A549 (cell line): ENCODE measurements at regions not wholly inside any gene's neighbourhood (a gene's known extent, or its start where the extent isn't known, plus 50 kb on each side); places are given as distances from the start of the nearest gene placed in this dataset.

Experiments
- EP300 ChIP-seq, 2 experiments: fragments of >200 bp; sonication (Bioruptor Twin); formaldehyde crosslinking; IDR thresholded peaks; 2 replicates in 1 of 2; 3 replicates in 1 of 2; pipeline ENCODE4 v1.6.1; 2016 to 2017
- FOSL2 ChIP-seq, 2 experiments: fragments of 450-650 bp in 1 of 2; fragments of >200 bp in 1 of 2; sonication (Bioruptor Twin) in 1 of 2; formaldehyde crosslinking; IDR thresholded peaks; 2 replicates each; pipeline versions ENCODE4 v1.5.0 to v1.6.1; 2016 to 2020; ENCODE audit warnings: mild to moderate bottlenecking in 1 of 2, moderate library complexity in 1 of 2
- MAFK ChIP-seq: fragments of 450-650 bp; IDR thresholded peaks from 2 replicates; pipeline ENCODE4 v1.6.1; 2014; ENCODE audit not compliant: partially characterized antibody
- PHF8 ChIP-seq: fragments of 200-600 bp; sonication (generic); IDR thresholded peaks from 2 replicates; pipeline ENCODE4 v1.6.1; 2016; ENCODE audit warnings: low read depth, mild to moderate bottlenecking, antibody characterized with exemption, moderate library complexity, borderline replicate concordance
- POLR2A ChIP-seq: IDR thresholded peaks from 2 replicates; pipeline ENCODE4 v1.6.1; 2012; ENCODE audit warnings: mild to moderate bottlenecking, low read length
- TF ChIP-seq, protein P1 (sequence below): fragments of >200 bp; sonication (Bioruptor Twin); formaldehyde crosslinking; IDR thresholded peaks from 3 replicates; pipeline ENCODE4 v1.5.1; 2016
- TF ChIP-seq, protein P2 (sequence below): fragments of 150-350 bp; IDR thresholded peaks from 2 replicates; pipeline ENCODE4 v1.6.1; 2014; ENCODE audit warnings: low read depth, mild to moderate bottlenecking, low read length

DNA sequence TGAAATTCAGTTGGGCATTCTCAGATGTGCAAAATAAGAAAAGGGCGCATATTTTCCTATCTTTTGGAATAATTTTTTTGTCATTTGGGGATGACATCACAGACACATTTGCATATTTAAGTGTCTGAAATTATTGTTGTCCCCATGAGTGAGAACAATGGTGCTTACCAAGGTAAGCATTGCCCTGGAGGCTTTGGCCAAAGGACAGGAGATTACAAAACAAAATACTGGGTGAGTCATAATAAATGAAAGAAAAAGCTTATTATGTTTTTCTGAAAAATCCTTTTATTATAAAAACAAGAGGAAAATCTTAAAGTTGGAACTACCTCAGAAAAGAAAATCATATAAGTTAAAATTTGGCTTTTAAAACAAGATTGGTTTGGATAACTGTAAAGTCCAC, 254.9 kb downstream of the BTG1 start:
- TF ChIP-seq POLR2A (no peak), PHF8 (no peak), EP300 (IDR thresholded peaks at IDR 0.05) (no peak), FOSL2 (IDR thresholded peaks at IDR 0.05) (no peak), FOSL2 (CRISPR knock-in tag; IDR thresholded peaks at IDR 0.05) (peak; percentile 61), MAFK (no peak)
- TF ChIP-seq, protein P1, sequence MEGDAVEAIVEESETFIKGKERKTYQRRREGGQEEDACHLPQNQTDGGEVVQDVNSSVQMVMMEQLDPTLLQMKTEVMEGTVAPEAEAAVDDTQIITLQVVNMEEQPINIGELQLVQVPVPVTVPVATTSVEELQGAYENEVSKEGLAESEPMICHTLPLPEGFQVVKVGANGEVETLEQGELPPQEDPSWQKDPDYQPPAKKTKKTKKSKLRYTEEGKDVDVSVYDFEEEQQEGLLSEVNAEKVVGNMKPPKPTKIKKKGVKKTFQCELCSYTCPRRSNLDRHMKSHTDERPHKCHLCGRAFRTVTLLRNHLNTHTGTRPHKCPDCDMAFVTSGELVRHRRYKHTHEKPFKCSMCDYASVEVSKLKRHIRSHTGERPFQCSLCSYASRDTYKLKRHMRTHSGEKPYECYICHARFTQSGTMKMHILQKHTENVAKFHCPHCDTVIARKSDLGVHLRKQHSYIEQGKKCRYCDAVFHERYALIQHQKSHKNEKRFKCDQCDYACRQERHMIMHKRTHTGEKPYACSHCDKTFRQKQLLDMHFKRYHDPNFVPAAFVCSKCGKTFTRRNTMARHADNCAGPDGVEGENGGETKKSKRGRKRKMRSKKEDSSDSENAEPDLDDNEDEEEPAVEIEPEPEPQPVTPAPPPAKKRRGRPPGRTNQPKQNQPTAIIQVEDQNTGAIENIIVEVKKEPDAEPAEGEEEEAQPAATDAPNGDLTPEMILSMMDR, result no peak
- TF ChIP-seq, protein P2, sequence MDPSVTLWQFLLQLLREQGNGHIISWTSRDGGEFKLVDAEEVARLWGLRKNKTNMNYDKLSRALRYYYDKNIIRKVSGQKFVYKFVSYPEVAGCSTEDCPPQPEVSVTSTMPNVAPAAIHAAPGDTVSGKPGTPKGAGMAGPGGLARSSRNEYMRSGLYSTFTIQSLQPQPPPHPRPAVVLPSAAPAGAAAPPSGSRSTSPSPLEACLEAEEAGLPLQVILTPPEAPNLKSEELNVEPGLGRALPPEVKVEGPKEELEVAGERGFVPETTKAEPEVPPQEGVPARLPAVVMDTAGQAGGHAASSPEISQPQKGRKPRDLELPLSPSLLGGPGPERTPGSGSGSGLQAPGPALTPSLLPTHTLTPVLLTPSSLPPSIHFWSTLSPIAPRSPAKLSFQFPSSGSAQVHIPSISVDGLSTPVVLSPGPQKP, result no peak
